Heart left ventricle (tissue), 13 donors: ENCODE measurements at regions not wholly inside any gene's neighbourhood (a gene's known extent, or its start where the extent isn't known, plus 50 kb on each side); places are given as distances from the start of the nearest gene placed in this dataset.

Experiments used
- CTCF ChIP-seq, 12 donors: fragments of 200-600 bp; sonication (generic) in 4 of 12; IDR thresholded peaks; one replicate each; pipeline versions ENCODE4 v1.5.0 to v1.8.0; 2018 to 2022; ENCODE audit warnings: antibody characterized with exemption in 12 of 12, mild to moderate bottlenecking in 5 of 12
- POLR2A ChIP-seq, 2 donors: fragments of 450-650 bp; IDR thresholded peaks; one replicate each; pipeline ENCODE4 v1.6.1; 2017; ENCODE audit warnings: antibody characterized with exemption in 2 of 2, mild to moderate bottlenecking in 2 of 2, moderate library complexity in 2 of 2
- donor health status: ischemic (EF 13 %, LVEDD 7.1; RV severe dilation, severe dysfunction).
- donor health status: DM: no; HTN: yes; CAD: no.
- donor health status: DM: no; HTN: no; CAD: no.
- donor health status: ischemic (EF 25% LVEDD 6.9; RV normal size, moderate dysfunction).
- donor health status: ischemic (EF 25% LVEDD 5.7; RV mildly dilated, moderate dysfunction).
- donor health status: ischemic (EF 35%, LVEDD 5.7; RV mildly dilated, moderate dysfunction).
- donor health status: nonischemic (EF 11% LVEDD 7.7; RV severe dilation, severe dysfunction).
- donor health status: DM: yes; HTN: yes; CAD: no.
- donor health status: PGD.
- donor health status: ischemic (EF 29% LVEDD 5.4; RV normal size, mild dysfunction).
- donor health status: nonischemic (EF 23%, LVEDD 6.1; RV moderate dilation, normal function).

GRCh38 chr13:44795176-44795575, 194.1 kb downstream of the NUFIP1 start:
- TF ChIP-seq CTCF (IDR thresholded peaks at IDR 0.05) (no peak), POLR2A (IDR thresholded peaks at IDR 0.05) (no peak)
